Uterus (tissue), 3 donors: ENCODE measurements at regions not wholly inside any gene's neighbourhood (a gene's known extent, or its start where the extent isn't known, plus 50 kb on each side); places are given as distances from the start of the nearest gene placed in this dataset. TPM values are rescaled to one million over a fixed set of nuclear protein-coding genes. Genes with fewer than 3 reads are reported as not detected.

ENCODE experiments used
- DNase-seq, 2 donors: peaks; one replicate each; pipeline ENCODE4 v3.0.0-alpha.2; 2019 to 2020
- H3K27ac ChIP-seq, 2 donors: fragments of 200-600 bp; sonication (generic); 1 replicate in 1 of 2; 2 replicates in 1 of 2; pipeline ENCODE4 v1.5.1; 2016 to 2018
- H3K27me3 ChIP-seq, 2 donors: fragments of 200-600 bp; sonication (generic); one replicate each; pipeline ENCODE4 v1.5.1; 2018 to 2019; ENCODE audit warnings: control low read depth in 1 of 2
- H3K36me3 ChIP-seq, 2 donors: fragments of 200-600 bp; sonication (generic); one replicate each; pipeline ENCODE4 v1.5.1; 2019; ENCODE audit warnings: control low read depth in 1 of 2
- H3K4me1 ChIP-seq, 2 donors: fragments of 200-600 bp; sonication (generic); one replicate each; pipeline ENCODE4 v1.5.1; 2018 to 2019; ENCODE audit warnings: control low read depth in 1 of 2
- H3K4me3 ChIP-seq, 2 donors: fragments of 200-600 bp; sonication (generic); 1 replicate in 1 of 2; 2 replicates in 1 of 2; pipeline ENCODE4 v1.5.1; 2018 to 2019; ENCODE audit warnings: mild to moderate bottlenecking in 1 of 2
- H3K9me3 ChIP-seq, 2 donors: fragments of 200-600 bp; sonication (generic); one replicate each; pipeline ENCODE4 v1.5.1; 2019; ENCODE audit warnings: control low read depth in 1 of 2
- POLR2A ChIP-seq, 2 donors: fragments of 450-650 bp; IDR thresholded peaks; one replicate each; pipeline ENCODE4 v1.6.1; 2016; ENCODE audit warnings: antibody characterized with exemption in 2 of 2, mild to moderate bottlenecking in 1 of 2, moderate library complexity in 1 of 2
- intact Hi-C: fragments of 100-400 bp; cut with DNase I; formaldehyde crosslinking; loops from one replicate; pipeline ENCODE4 v1.15.1; 2023; ENCODE audit warnings: low total_unique reads
- small RNA-seq: library from RNA; depleted of rRNA; stranded (forward); fragments of <200 nt; gene quantifications from one replicate; pipeline ENCODE3, GENCODE V24; 2016
- TF ChIP-seq, protein P1 (sequence below), 4 experiments: fragments of 200-600 bp in 2 of 4; fragments of 450-650 bp in 2 of 4; sonication (generic) in 2 of 4; IDR thresholded peaks; one replicate each; pipeline ENCODE4 v1.5.1; 2016 to 2019; ENCODE audit warnings: antibody characterized with exemption in 4 of 4, mild to moderate bottlenecking in 2 of 4, moderate library complexity in 1 of 4
- donor health status: DM: yes; HTN: yes; CAD: no.

DNA sequence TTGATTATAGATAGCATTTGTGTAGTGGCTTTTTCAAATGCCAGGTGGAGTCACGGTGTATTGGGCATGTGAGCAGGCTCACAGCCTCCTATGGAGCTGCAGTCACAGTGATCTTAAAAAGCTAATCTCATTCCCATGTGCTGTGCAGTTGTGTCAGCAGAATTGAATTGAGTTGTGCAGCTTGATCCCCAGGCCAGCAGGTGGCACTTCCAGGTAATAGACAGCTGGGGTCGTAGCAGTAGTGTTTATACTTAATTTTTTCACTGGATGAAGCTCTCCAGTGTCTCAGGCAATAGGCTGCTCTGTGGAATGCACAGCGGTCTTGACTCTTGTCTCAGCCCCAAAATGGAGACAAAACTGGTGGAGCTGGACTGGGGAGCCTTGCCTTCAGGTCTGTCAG lies 1028.1 kb downstream of the SH3BGRL start:
- no peak for TF ChIP-seq POLR2A (IDR thresholded peaks at IDR 0.05)
- TF ChIP-seq, protein P1, sequence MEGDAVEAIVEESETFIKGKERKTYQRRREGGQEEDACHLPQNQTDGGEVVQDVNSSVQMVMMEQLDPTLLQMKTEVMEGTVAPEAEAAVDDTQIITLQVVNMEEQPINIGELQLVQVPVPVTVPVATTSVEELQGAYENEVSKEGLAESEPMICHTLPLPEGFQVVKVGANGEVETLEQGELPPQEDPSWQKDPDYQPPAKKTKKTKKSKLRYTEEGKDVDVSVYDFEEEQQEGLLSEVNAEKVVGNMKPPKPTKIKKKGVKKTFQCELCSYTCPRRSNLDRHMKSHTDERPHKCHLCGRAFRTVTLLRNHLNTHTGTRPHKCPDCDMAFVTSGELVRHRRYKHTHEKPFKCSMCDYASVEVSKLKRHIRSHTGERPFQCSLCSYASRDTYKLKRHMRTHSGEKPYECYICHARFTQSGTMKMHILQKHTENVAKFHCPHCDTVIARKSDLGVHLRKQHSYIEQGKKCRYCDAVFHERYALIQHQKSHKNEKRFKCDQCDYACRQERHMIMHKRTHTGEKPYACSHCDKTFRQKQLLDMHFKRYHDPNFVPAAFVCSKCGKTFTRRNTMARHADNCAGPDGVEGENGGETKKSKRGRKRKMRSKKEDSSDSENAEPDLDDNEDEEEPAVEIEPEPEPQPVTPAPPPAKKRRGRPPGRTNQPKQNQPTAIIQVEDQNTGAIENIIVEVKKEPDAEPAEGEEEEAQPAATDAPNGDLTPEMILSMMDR (IDR thresholded peaks at IDR 0.05): no peak
- Histone ChIP-seq H3K27ac (no peak overlapping the region), H3K36me3 (no peaks in the 10 kb centered on the region), H3K27me3 (no peaks in the 10 kb centered on the region), H3K9me3 (no peaks in the 10 kb centered on the region), H3K4me1 (no peaks in the 10 kb centered on the region), H3K4me3 (no peak overlapping the region)
- intact Hi-C loops: no loop called here
- no peak for DNase-seq

DNA sequence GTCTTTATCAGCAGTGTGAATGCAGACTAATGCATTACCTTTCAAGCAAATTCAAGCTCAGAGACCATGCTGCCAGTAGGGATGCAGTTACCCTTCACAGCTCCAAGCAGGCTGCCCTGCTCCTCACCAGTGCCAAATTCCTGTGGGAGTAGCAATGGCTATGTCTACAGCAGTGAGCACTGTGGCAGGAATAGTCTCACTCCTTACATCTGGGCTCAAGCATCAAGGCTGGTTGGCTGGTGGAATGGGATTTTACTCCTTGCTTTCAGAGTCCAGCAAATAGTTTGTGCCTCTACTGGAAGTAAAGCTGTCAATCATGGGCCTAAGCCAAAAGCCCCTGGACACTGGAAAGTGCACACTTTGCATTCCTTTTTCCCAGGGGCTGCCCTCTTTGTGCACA lies 1030.8 kb downstream of the SH3BGRL start:
- Histone ChIP-seq H3K27ac (no peak overlapping the region), H3K4me1 (no peaks in the 10 kb centered on the region), H3K4me3 (no peak overlapping the region), H3K9me3 (no peaks in the 10 kb centered on the region), H3K27me3 (no peaks in the 10 kb centered on the region), H3K36me3 (no peaks in the 10 kb centered on the region)
- TF ChIP-seq, protein P1 (IDR thresholded peaks at IDR 0.05): no peak
- no peak for TF ChIP-seq POLR2A (IDR thresholded peaks at IDR 0.05)
- DNase-seq: no peak
- intact Hi-C loops: no loop called here

DNA sequence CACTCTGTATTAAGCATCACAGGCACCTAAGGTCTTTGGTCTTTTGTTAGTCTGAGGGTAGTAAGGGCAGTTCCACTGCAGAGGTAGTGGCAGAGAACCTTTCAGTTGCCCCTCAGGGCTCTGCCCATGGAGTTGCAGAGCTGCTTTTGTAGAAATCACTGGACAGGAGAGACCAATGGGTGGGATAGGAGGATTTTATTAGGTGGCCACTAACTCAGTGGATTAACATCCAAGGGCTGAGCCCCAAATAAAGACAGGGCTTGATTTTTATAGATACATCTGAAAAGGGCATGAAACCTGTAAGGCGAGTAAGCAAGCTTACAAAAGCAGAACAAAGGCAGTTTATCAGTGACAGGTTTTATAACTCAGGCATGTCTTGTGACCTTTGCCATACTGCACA lies 1035.4 kb downstream of the SH3BGRL start:
- H3K9me3 ChIP-seq: no peaks in the 10 kb centered on the region
- H3K27me3 ChIP-seq: no peaks in the 10 kb centered on the region
- TF ChIP-seq, protein P1 (IDR thresholded peaks at IDR 0.05): no peak
- no peak for TF ChIP-seq POLR2A (IDR thresholded peaks at IDR 0.05)
- DNase-seq: no peak
- no peak overlapping the region for H3K27ac ChIP-seq
- H3K36me3 ChIP-seq: no peaks in the 10 kb centered on the region
- no peaks in the 10 kb centered on the region for H3K4me1 ChIP-seq
- H3K4me3 ChIP-seq: no peak overlapping the region
- intact Hi-C loops: no loop called here

Small RNAs in the stretch of these regions (small RNA-seq; reads per million reads assigned to genes)
- not detected for gene RNU6-974P
